GM19467 (cell line): ENCODE measurements at regions not wholly inside any gene's neighbourhood (a gene's known extent, or its start where the extent isn't known, plus 50 kb on each side); places are given as distances from the start of the nearest gene placed in this dataset.
"Not testable (repeated sequence)": the region's sequence is repeated elsewhere in the genome, so short reads cannot be mapped to it uniquely, and the experiment has no call there.

Source experiments
- ATAC-seq: cut with Tn5 transposase; IDR thresholded peaks from one replicate; pipeline ENCODE4 v1.9.1; 2021; ENCODE audit warnings: mild to moderate bottlenecking, moderate library complexity; ENCODE audit not compliant: unreplicated experiment

GRCh38 chrX:131821945-131822622 lies 201.0 kb upstream of the STK26 start:
- peak; percentile 83 for ATAC-seq

GRCh38 chrX:131826572-131826971 lies 196.5 kb upstream of the STK26 start:
- no peak for ATAC-seq

- peak; percentile 43 for ATAC-seq
Observed at GRCh38 chrX:131827935-131828334, 195.2 kb upstream of the STK26 start.

GRCh38 chrX:131828482-131828881 lies 194.6 kb upstream of the STK26 start:
- ATAC-seq, result no peak

- peak; percentile 74 for ATAC-seq
Observed at GRCh38 chrX:131830400-131831184, 192.5 kb upstream of the STK26 start.

GRCh38 chrX:131831185-131831520 lies 191.9 kb upstream of the STK26 start:
- ATAC-seq, result no peak

GRCh38 chrX:131836161-131836560 lies 186.9 kb upstream of the STK26 start:
- no peak for ATAC-seq

- no peak for ATAC-seq
Observed at GRCh38 chrX:131837325-131837724, 185.8 kb upstream of the STK26 start.

GRCh38 chrX:131840799-131841495 lies 182.2 kb upstream of the STK26 start:
- peak; percentile 30 for ATAC-seq

GRCh38 chrX:131841496-131842437 lies 181.3 kb upstream of the STK26 start:
- ATAC-seq, result peak; percentile 90

- no peak for ATAC-seq
Observed at GRCh38 chrX:131843987-131844386, 179.1 kb upstream of the STK26 start.

GRCh38 chrX:131845201-131845600 lies 177.9 kb upstream of the STK26 start:
- ATAC-seq, result no peak

GRCh38 chrX:131845771-131846170 lies 177.3 kb upstream of the STK26 start:
- ATAC-seq, result no peak

GRCh38 chrX:131850964-131851363 lies 172.1 kb upstream of the STK26 start:
- ATAC-seq, result not testable (repeated sequence)

- no peak for ATAC-seq
Observed at GRCh38 chrX:131853440-131853839, 169.7 kb upstream of the STK26 start.

GRCh38 chrX:131854581-131854980 lies 168.5 kb upstream of the STK26 start:
- no peak for ATAC-seq

GRCh38 chrX:131861088-131861787 lies 161.9 kb upstream of the STK26 start:
- no peak for ATAC-seq

GRCh38 chrX:131862321-131862720 lies 160.8 kb upstream of the STK26 start:
- no peak for ATAC-seq

- ATAC-seq, result no peak
Observed at GRCh38 chrX:131869182-131869581, 153.9 kb upstream of the STK26 start.

- no peak for ATAC-seq
Observed at GRCh38 chrX:131874300-131874699, 148.8 kb upstream of the STK26 start.
